Breast epithelium (tissue), 3 donors: ENCODE measurements at regions not wholly inside any gene's neighbourhood (a gene's known extent, or its start where the extent isn't known, plus 50 kb on each side); places are given as distances from the start of the nearest gene placed in this dataset.

ENCODE experiments used
- CTCF ChIP-seq, 3 donors: fragments of 450-650 bp; IDR thresholded peaks; one replicate each; pipeline ENCODE4 v1.5.1; 2016 to 2017; ENCODE audit warnings: antibody characterized with exemption in 3 of 3, mild to moderate bottlenecking in 3 of 3, moderate library complexity in 3 of 3
- POLR2A ChIP-seq: fragments of 450-650 bp; IDR thresholded peaks from one replicate; pipeline ENCODE4 v1.6.1; 2016; ENCODE audit warnings: antibody characterized with exemption, mild to moderate bottlenecking, moderate library complexity

- TF ChIP-seq POLR2A = no peak
- no peak for TF ChIP-seq CTCF (IDR thresholded peaks at IDR 0.05)
These were observed 568.2 kb upstream of the CDH18 start for GRCh38 chr5:20556115-20556763.
